ENCODE measurements at regions not wholly inside any gene's neighbourhood (a gene's known extent, or its start where the extent isn't known, plus 50 kb on each side); places are given as distances from the start of the nearest gene placed in this dataset.

GRCh38 chr18:66156946-66157687 lies 406.3 kb downstream of the CDH7 start:
- TF ChIP-seq, protein P1, sequence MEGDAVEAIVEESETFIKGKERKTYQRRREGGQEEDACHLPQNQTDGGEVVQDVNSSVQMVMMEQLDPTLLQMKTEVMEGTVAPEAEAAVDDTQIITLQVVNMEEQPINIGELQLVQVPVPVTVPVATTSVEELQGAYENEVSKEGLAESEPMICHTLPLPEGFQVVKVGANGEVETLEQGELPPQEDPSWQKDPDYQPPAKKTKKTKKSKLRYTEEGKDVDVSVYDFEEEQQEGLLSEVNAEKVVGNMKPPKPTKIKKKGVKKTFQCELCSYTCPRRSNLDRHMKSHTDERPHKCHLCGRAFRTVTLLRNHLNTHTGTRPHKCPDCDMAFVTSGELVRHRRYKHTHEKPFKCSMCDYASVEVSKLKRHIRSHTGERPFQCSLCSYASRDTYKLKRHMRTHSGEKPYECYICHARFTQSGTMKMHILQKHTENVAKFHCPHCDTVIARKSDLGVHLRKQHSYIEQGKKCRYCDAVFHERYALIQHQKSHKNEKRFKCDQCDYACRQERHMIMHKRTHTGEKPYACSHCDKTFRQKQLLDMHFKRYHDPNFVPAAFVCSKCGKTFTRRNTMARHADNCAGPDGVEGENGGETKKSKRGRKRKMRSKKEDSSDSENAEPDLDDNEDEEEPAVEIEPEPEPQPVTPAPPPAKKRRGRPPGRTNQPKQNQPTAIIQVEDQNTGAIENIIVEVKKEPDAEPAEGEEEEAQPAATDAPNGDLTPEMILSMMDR (IDR thresholded peaks at IDR 0.05; ENCODE audit: insufficient read depth, low read length): no peak
- TF ChIP-seq REST (IDR thresholded peaks at IDR 0.05; ENCODE audit: insufficient replicate concordance, low read depth): no peak
- TF ChIP-seq POLR2AphosphoS5 (IDR thresholded peaks at IDR 0.05; ENCODE audit: low read depth): no peak
- TF ChIP-seq GABPA (IDR thresholded peaks at IDR 0.05; ENCODE audit: low read depth): no peak
- no peak for TF ChIP-seq SPI1 (IDR thresholded peaks at IDR 0.05; ENCODE audit: borderline replicate concordance, low read depth)

Data from HL-60 (cell line).